ENCODE measurements at regions not wholly inside any gene's neighbourhood (a gene's known extent, or its start where the extent isn't known, plus 50 kb on each side); places are given as distances from the start of the nearest gene placed in this dataset.

DNA sequence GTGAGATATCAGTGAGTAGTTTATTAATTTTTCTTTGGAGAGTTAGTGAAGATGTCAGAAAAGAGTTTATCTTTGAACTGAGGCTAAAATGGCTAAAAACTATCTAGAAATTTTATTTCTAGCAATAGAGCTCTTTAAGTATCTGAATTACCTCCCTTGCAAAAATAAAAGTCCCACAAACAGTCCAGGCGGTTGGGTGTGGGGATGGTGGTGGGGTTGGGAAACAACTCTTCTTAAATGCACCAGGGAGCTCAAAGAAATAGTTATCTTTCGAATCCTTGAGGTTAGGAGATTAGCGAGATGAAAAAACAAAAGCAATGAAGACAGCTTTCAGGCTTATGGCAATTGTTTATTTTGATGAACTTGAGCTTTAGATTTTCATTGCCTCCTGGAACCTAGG is 1299.1 kb upstream of the ADGRB3 start:
- no peak for DNase-seq (ENCODE audit: low spot score)
- no peak for TF ChIP-seq EZH2phosphoT487 (IDR thresholded peaks at IDR 0.05; ENCODE audit: low read depth, severe bottlenecking, unreplicated experiment)
- no peak for TF ChIP-seq EZH2 (IDR thresholded peaks at IDR 0.05; ENCODE audit: borderline replicate concordance)
- TF ChIP-seq, protein P1, sequence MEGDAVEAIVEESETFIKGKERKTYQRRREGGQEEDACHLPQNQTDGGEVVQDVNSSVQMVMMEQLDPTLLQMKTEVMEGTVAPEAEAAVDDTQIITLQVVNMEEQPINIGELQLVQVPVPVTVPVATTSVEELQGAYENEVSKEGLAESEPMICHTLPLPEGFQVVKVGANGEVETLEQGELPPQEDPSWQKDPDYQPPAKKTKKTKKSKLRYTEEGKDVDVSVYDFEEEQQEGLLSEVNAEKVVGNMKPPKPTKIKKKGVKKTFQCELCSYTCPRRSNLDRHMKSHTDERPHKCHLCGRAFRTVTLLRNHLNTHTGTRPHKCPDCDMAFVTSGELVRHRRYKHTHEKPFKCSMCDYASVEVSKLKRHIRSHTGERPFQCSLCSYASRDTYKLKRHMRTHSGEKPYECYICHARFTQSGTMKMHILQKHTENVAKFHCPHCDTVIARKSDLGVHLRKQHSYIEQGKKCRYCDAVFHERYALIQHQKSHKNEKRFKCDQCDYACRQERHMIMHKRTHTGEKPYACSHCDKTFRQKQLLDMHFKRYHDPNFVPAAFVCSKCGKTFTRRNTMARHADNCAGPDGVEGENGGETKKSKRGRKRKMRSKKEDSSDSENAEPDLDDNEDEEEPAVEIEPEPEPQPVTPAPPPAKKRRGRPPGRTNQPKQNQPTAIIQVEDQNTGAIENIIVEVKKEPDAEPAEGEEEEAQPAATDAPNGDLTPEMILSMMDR (IDR thresholded peaks at IDR 0.05; ENCODE audit: poor library complexity), result no peak
- H3K27me3 ChIP-seq, result no peaks in the 10 kb centered on the region
- H3K9me2 ChIP-seq (replicated peaks; ENCODE audit: insufficient read depth), result no peaks in the 10 kb centered on the region
- no peak overlapping the region for H3K4me3 ChIP-seq
- H3K36me3 ChIP-seq (replicated peaks; ENCODE audit: insufficient read depth, low read depth), result no peaks in the 10 kb centered on the region
- H3K79me2 ChIP-seq, result no peaks in the 10 kb centered on the region
- no peak overlapping the region for H3K27ac ChIP-seq
- H3K9me3 ChIP-seq (ENCODE audit: low read depth), result no peaks in the 10 kb centered on the region
- no peak overlapping the region for H3K4me2 ChIP-seq
- H4K20me1 ChIP-seq (ENCODE audit: insufficient read depth, poor library complexity, severe bottlenecking), result no peaks in the 10 kb centered on the region
- 50% methylated on average over 3 of the region's 3 CpGs for WGBS (ENCODE audit: low lambda C conversion rate, missing lambda C conversion rate)
- H3K4me1 ChIP-seq (ENCODE audit: insufficient read depth), result no peaks in the 10 kb centered on the region
- H2AFZ ChIP-seq, result no peak overlapping the region

DNA sequence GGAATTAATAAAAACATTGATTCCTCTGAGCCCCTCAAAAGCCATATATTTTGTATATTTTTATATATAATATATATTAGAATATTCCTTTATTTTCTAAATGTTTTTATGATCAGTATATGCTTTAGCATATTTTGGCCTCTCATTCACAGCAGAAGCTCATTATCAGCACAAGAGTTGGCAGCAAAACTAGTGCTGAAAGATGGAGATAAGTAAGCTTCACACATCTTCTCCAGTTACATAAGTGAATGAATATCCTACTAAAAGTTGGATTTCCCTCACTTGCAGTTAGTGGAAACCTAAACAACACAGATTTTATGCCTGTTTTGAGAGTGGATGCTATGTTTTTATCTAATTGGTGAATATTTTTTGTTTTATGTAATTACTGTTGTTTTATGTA is 1303.8 kb upstream of the ADGRB3 start:
- no peak for TF ChIP-seq EZH2 (IDR thresholded peaks at IDR 0.05; ENCODE audit: borderline replicate concordance)
- TF ChIP-seq EZH2phosphoT487 (IDR thresholded peaks at IDR 0.05; ENCODE audit: low read depth, severe bottlenecking, unreplicated experiment), result no peak
- TF ChIP-seq, protein P1 (IDR thresholded peaks at IDR 0.05; ENCODE audit: poor library complexity), result no peak
- Histone ChIP-seq H3K4me1 (ENCODE audit: insufficient read depth) (no peaks in the 10 kb centered on the region), H3K4me3 (no peak overlapping the region), H4K20me1 (ENCODE audit: insufficient read depth, poor library complexity, severe bottlenecking) (no peaks in the 10 kb centered on the region), H3K9me2 (replicated peaks; ENCODE audit: insufficient read depth) (no peaks in the 10 kb centered on the region), H3K79me2 (no peaks in the 10 kb centered on the region), H3K27me3 (no peaks in the 10 kb centered on the region), H3K4me2 (no peak overlapping the region), H3K27ac (no peak overlapping the region), H3K9me3 (ENCODE audit: low read depth) (no peaks in the 10 kb centered on the region), H3K36me3 (replicated peaks; ENCODE audit: insufficient read depth, low read depth) (no peaks in the 10 kb centered on the region), H2AFZ (no peak overlapping the region)
- DNase-seq (ENCODE audit: low spot score), result no peak

DNA sequence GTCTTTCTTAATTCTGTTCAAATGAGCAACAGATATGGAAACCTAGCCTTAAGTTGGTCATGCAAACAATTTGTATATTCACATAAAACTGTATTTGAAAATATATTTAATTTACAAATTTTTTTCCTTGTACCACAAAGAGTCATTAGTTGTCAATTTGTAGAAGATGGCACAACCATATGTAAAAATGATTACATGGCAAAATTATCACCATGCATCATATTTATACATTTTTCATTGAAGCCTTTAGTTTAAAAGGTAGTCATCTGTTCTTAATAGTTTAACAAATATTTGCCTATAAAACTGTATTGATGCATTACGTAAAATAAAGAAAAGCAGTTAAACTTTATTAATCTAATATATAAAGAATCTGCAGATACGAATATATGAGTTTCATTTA is 1306.8 kb upstream of the ADGRB3 start:
- Histone ChIP-seq H3K36me3 (replicated peaks; ENCODE audit: insufficient read depth, low read depth) (no peaks in the 10 kb centered on the region), H3K9me2 (replicated peaks; ENCODE audit: insufficient read depth) (no peaks in the 10 kb centered on the region), H3K4me1 (ENCODE audit: insufficient read depth) (no peaks in the 10 kb centered on the region), H3K27ac (no peak overlapping the region), H3K9me3 (ENCODE audit: low read depth) (no peaks in the 10 kb centered on the region), H3K4me2 (no peak overlapping the region), H3K79me2 (no peaks in the 10 kb centered on the region), H2AFZ (no peak overlapping the region), H3K4me3 (no peak overlapping the region), H4K20me1 (ENCODE audit: insufficient read depth, poor library complexity, severe bottlenecking) (no peaks in the 10 kb centered on the region), H3K27me3 (no peaks in the 10 kb centered on the region)
- TF ChIP-seq, protein P1 (IDR thresholded peaks at IDR 0.05; ENCODE audit: poor library complexity), result no peak
- TF ChIP-seq EZH2 (IDR thresholded peaks at IDR 0.05; ENCODE audit: borderline replicate concordance) (no peak), EZH2phosphoT487 (IDR thresholded peaks at IDR 0.05; ENCODE audit: low read depth, severe bottlenecking, unreplicated experiment) (no peak)
- DNase-seq (ENCODE audit: low spot score), result no peak
- WGBS (ENCODE audit: low lambda C conversion rate, missing lambda C conversion rate), result 92% methylated on average over 2 of the region's 2 CpGs

DNA sequence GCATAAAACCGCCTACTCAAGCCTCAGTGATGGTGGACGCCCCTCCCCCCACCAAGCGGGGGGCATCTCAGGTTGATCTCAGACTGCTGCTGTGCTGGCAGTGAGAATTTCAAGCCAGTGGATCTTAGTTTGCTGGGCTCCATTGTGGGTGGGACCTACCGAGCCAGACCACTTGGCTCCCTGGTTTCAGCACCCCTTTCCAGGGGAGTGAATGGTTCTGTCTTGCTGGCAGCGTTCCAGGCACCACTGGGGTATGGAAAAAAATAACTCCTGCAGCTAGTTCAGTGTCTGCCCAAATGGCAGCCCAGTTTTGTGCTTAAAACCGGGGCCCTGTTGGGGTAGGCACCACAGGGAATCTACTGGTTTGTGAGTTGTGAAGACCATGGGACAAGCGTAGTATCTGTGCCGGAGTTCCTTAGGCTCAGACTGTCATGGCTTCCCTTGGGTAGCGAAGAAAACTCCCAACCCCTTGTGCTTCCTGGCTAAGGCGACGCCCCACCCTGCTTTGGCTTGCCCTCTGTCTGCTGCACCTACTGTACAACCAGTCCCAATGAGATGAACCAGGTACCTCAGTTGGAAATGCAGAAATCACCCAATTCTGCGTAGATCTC is 1334.5 kb upstream of the ADGRB3 start:
- no peaks in the 10 kb centered on the region for H3K27me3 ChIP-seq
- no peak overlapping the region for H3K4me3 ChIP-seq
- no peaks in the 10 kb centered on the region for H3K36me3 ChIP-seq (replicated peaks; ENCODE audit: insufficient read depth, low read depth)
- H3K9me2 ChIP-seq (replicated peaks; ENCODE audit: insufficient read depth), result no peaks in the 10 kb centered on the region
- H4K20me1 ChIP-seq (ENCODE audit: insufficient read depth, poor library complexity, severe bottlenecking), result no peaks in the 10 kb centered on the region
- no peaks in the 10 kb centered on the region for H3K9me3 ChIP-seq (ENCODE audit: low read depth)
- TF ChIP-seq, protein P1 (IDR thresholded peaks at IDR 0.05; ENCODE audit: poor library complexity), result no peak
- TF ChIP-seq EZH2phosphoT487 (IDR thresholded peaks at IDR 0.05; ENCODE audit: low read depth, severe bottlenecking, unreplicated experiment) (no peak), EZH2 (IDR thresholded peaks at IDR 0.05; ENCODE audit: borderline replicate concordance) (no peak)
- no peak overlapping the region for H2AFZ ChIP-seq
- no peak for DNase-seq (ENCODE audit: low spot score)
- no peaks in the 10 kb centered on the region for H3K4me1 ChIP-seq (ENCODE audit: insufficient read depth)
- H3K27ac ChIP-seq, result no peak overlapping the region
- no peak overlapping the region for H3K4me2 ChIP-seq
- 91% methylated on average over 12 of the region's 12 CpGs for WGBS (ENCODE audit: low lambda C conversion rate, missing lambda C conversion rate)
- no peaks in the 10 kb centered on the region for H3K79me2 ChIP-seq

Data from hepatocyte (in vitro differentiated cells).